Osteoblast (primary cell): ENCODE measurements at regions not wholly inside any gene's neighbourhood (a gene's known extent, or its start where the extent isn't known, plus 50 kb on each side); places are given as distances from the start of the nearest gene placed in this dataset.

Source experiments
- DNase-seq: peaks from one replicate; pipeline ENCODE4 v3.0.0; 2011; ENCODE audit warnings: low spot score, mixed read lengths; ENCODE audit not compliant: insufficient read length; ENCODE audit errors: missing footprints
- H2AFZ ChIP-seq: 2 replicates; pipeline ENCODE4 v1.6.0; 2011; ENCODE audit warnings: mild to moderate bottlenecking, low read length
- H3K27ac ChIP-seq: 2 replicates; pipeline ENCODE4 v1.5.1; 2011; ENCODE audit warnings: mild to moderate bottlenecking, low read depth, low read length, moderate library complexity
- H3K27me3 ChIP-seq: 2 replicates; pipeline ENCODE4 v1.6.0; 2012; ENCODE audit warnings: mild to moderate bottlenecking, control low read depth, inconsistent platforms, low read length, moderate library complexity; ENCODE audit not compliant: insufficient read depth
- H3K36me3 ChIP-seq: 2 replicates; pipeline ENCODE4 v1.5.1; 2011; ENCODE audit warnings: mild to moderate bottlenecking, low read length, control low read depth, moderate library complexity; ENCODE audit not compliant: insufficient read depth
- H3K4me1 ChIP-seq: 2 replicates; pipeline ENCODE4 v1.5.1; 2011; ENCODE audit warnings: mild to moderate bottlenecking, low read length, control low read depth, moderate library complexity; ENCODE audit not compliant: insufficient read depth
- H3K4me2 ChIP-seq: 2 replicates; pipeline ENCODE4 v1.6.0; 2011; ENCODE audit warnings: mild to moderate bottlenecking, low read length; ENCODE audit not compliant: insufficient read depth
- H3K4me3 ChIP-seq: fragments of 200-600 bp; sonication (generic); 3 replicates; pipeline ENCODE4 v1.5.1; 2012; ENCODE audit warnings: mild to moderate bottlenecking, low read length, inconsistent platforms; ENCODE audit not compliant: insufficient read depth
- H3K79me2 ChIP-seq: 2 replicates; pipeline ENCODE4 v1.6.0; 2012; ENCODE audit warnings: mild to moderate bottlenecking, low read length, control low read depth, inconsistent platforms; ENCODE audit not compliant: insufficient read depth
- H3K9me3 ChIP-seq: 2 replicates; pipeline ENCODE4 v1.5.1; 2011; ENCODE audit warnings: low read depth, low read length, control low read depth
- H4K20me1 ChIP-seq: 2 replicates; pipeline ENCODE4 v1.6.0; 2012; ENCODE audit warnings: mild to moderate bottlenecking, low read length, control low read depth; ENCODE audit not compliant: insufficient read depth
- TF ChIP-seq, protein P1 (sequence below): IDR thresholded peaks from 2 replicates; pipeline ENCODE4 v1.5.1; 2011; ENCODE audit warnings: mild to moderate bottlenecking, low read depth, low read length, moderate library complexity; ENCODE audit errors: extremely low read depth

DNA sequence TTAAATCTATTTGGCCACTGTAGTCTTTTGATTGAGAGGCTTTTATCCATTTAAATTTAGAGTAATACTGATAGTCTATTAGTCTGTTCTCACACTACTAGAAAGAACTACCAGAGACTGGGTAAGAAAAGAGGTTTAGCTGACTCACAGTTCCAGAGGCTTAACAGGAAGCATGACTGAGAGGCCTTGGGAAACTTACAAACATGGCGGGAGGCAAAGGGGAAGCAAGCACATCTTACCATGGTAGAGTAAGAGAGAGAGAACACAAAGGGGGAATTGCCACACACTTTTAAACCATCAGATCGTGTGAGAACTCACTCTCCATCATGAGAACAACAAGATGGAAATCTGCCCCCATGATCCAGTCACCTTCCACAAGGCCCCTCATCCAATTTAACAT, 410.9 kb downstream of the PDGFC start:
- H3K27ac ChIP-seq, result no peak overlapping the region
- H3K4me2 ChIP-seq, result no peak overlapping the region
- no peaks in the 10 kb centered on the region for H3K9me3 ChIP-seq
- no peak for DNase-seq
- H3K36me3 ChIP-seq, result no peaks in the 10 kb centered on the region
- peak overlapping the region; percentile 65 for H2AFZ ChIP-seq
- H3K79me2 ChIP-seq, result no peaks in the 10 kb centered on the region
- TF ChIP-seq, protein P1, sequence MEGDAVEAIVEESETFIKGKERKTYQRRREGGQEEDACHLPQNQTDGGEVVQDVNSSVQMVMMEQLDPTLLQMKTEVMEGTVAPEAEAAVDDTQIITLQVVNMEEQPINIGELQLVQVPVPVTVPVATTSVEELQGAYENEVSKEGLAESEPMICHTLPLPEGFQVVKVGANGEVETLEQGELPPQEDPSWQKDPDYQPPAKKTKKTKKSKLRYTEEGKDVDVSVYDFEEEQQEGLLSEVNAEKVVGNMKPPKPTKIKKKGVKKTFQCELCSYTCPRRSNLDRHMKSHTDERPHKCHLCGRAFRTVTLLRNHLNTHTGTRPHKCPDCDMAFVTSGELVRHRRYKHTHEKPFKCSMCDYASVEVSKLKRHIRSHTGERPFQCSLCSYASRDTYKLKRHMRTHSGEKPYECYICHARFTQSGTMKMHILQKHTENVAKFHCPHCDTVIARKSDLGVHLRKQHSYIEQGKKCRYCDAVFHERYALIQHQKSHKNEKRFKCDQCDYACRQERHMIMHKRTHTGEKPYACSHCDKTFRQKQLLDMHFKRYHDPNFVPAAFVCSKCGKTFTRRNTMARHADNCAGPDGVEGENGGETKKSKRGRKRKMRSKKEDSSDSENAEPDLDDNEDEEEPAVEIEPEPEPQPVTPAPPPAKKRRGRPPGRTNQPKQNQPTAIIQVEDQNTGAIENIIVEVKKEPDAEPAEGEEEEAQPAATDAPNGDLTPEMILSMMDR, result no peak
- H3K4me3 ChIP-seq, result no peak overlapping the region
- no peaks in the 10 kb centered on the region for H4K20me1 ChIP-seq
- H3K27me3 ChIP-seq, result no peaks in the 10 kb centered on the region
- H3K4me1 ChIP-seq, result peaks cover 18% of the 10 kb centered on the region

DNA sequence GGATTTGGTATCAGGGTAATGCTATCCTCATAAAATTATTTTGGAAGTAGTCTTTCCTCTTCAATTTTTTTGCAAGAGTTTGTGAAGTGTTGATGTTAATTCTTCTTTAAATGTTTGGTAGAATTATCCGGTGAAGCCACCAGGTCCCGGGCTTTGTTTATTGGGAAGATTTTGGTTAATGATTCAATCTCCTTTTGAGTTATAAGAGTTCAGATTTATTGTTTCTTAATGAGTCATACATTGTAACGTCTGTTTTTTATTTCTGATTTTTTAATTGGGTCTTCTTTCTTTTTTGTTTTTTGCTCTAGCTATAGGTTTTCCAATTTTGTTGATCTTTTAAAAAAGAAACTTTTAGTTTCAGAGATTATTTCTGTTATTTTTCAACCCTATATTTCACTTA, 412.3 kb downstream of the PDGFC start:
- DNase-seq, result no peak

DNA sequence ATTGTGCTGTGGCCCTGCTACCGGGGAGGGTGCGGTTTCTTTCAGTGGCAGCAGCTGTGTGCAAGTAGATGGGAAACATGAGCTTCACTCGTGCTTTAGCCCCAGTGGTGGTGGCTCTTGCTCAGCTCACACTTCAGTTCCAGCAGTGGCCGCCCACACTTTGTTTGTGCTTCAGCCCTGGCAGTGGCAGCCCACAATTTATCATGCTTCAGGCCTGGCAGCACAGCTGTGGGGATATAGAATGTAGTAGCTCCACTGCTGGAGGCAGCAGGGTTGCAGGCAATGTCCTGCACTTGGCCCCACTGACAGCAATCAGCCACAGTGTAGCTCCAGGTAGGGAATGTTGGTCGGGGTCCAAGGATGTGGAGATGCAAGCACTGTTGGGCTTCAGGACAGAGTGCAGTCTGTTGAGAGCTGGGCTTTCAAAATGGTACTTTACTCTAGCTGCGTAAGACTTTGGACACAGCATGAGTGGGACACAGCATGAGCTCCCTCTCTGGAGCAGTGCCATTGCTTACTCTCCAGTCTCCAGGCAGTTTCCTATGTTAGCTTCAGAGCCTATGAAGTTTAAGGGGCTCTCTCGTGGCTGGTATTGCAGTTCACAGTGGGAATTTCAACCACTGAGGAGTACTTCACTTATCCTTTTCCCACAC, 413.1 kb downstream of the PDGFC start:
- peak; percentile 21 for DNase-seq

More for the DNA sequence above, 412.3 kb downstream of the PDGFC start:
- TF ChIP-seq, protein P1, result no peak
- Histone ChIP-seq H3K4me2 (peak overlapping the region; percentile 37), H3K4me3 (no peak overlapping the region), H4K20me1 (no peaks in the 10 kb centered on the region), H3K27me3 (no peaks in the 10 kb centered on the region), H3K27ac (no peak overlapping the region), H3K4me1 (peaks cover 18% of the 10 kb centered on the region), H3K36me3 (no peaks in the 10 kb centered on the region), H3K79me2 (no peaks in the 10 kb centered on the region), H2AFZ (peak overlapping the region; percentile 51), H3K9me3 (no peaks in the 10 kb centered on the region)

DNA sequence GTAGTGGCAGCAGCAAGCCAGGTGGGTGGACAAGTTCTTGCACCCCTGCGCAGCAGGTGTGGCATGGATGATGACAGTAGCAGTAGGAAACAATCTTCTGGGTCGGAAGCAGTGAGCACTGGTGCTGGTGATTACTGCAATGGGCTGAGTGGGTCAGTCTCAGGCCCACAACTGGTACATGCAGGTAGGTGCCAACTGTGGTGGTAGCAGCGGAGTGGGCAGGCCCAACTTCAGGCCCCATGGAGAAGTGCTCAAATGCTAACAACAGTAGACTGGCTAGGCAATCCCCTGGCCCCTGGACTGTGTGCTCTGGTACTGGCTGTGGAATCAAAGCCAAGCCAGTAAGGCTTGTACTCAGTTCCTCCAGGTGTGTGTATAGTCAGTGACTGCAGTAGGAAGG, 413.7 kb downstream of the PDGFC start:
- Histone ChIP-seq H3K79me2 (no peaks in the 10 kb centered on the region), H3K4me3 (no peak overlapping the region), H3K4me2 (no peak overlapping the region), H3K27ac (no peak overlapping the region), H3K36me3 (no peaks in the 10 kb centered on the region), H3K27me3 (no peaks in the 10 kb centered on the region), H3K4me1 (peaks cover 18% of the 10 kb centered on the region), H4K20me1 (no peaks in the 10 kb centered on the region), H3K9me3 (no peaks in the 10 kb centered on the region), H2AFZ (no peak overlapping the region)
- TF ChIP-seq, protein P1, result no peak
- DNase-seq, result no peak

More for the DNA sequence above, 413.1 kb downstream of the PDGFC start:
- peak overlapping the region; percentile 28 for H2AFZ ChIP-seq
- peaks cover 18% of the 10 kb centered on the region for H3K4me1 ChIP-seq
- H3K4me3 ChIP-seq, result no peak overlapping the region
- H3K36me3 ChIP-seq, result no peaks in the 10 kb centered on the region
- TF ChIP-seq, protein P1, result no peak
- no peaks in the 10 kb centered on the region for H3K27me3 ChIP-seq
- H3K27ac ChIP-seq, result no peak overlapping the region
- no peaks in the 10 kb centered on the region for H3K9me3 ChIP-seq
- H4K20me1 ChIP-seq, result no peaks in the 10 kb centered on the region
- peak overlapping the region; percentile 37 for H3K4me2 ChIP-seq
- no peaks in the 10 kb centered on the region for H3K79me2 ChIP-seq
